Thyroid gland (tissue), 4 donors: ENCODE measurements at regions not wholly inside any gene's neighbourhood (a gene's known extent, or its start where the extent isn't known, plus 50 kb on each side); places are given as distances from the start of the nearest gene placed in this dataset.
"Not testable (repeated sequence)": the region's sequence is repeated elsewhere in the genome, so short reads cannot be mapped to it uniquely, and the experiment has no call there.

Experiments
- DNase-seq, 2 donors: peaks; one replicate each; pipeline ENCODE4 v3.0.0-alpha.2; 2019
- H3K27ac ChIP-seq, 3 donors: fragments of 200-600 bp; sonication (generic); 1 replicate in 2 of 3; 2 replicates in 1 of 3; pipeline ENCODE4 v1.5.1; 2016 to 2019; ENCODE audit warnings: mild to moderate bottlenecking in 1 of 3, moderate library complexity in 1 of 3
- H3K27me3 ChIP-seq: fragments of 200-600 bp; sonication (generic); one replicate; pipeline ENCODE4 v1.5.1; 2019
- H3K36me3 ChIP-seq, 2 donors: fragments of 200-600 bp; sonication (generic); one replicate each; pipeline ENCODE4 v1.5.1; 2016 to 2019
- H3K4me1 ChIP-seq, 2 donors: fragments of 200-600 bp; sonication (generic); one replicate each; pipeline ENCODE4 v1.5.1; 2017 to 2019
- H3K4me3 ChIP-seq, 3 donors: fragments of 200-600 bp; sonication (generic); replicated peaks in 1 of 3; 1 replicate in 2 of 3; 2 replicates in 1 of 3; pipeline ENCODE4 v1.5.1; 2016; ENCODE audit warnings: mild to moderate bottlenecking in 1 of 3
- H3K9me3 ChIP-seq: fragments of 200-600 bp; sonication (generic); one replicate; pipeline ENCODE4 v1.5.1; 2017
- POLR2A ChIP-seq, 2 donors: fragments of 450-650 bp; IDR thresholded peaks; one replicate each; pipeline ENCODE4 v1.6.1; 2017; ENCODE audit warnings: antibody characterized with exemption in 2 of 2, mild to moderate bottlenecking in 2 of 2, moderate library complexity in 1 of 2
- WGBS, 2 donors: methylation state at CpG; one replicate each; pipeline ENCODE4 v1.1.5; 2017; 5-methylcytosine and 5-hydroxymethylcytosine counted together
- intact Hi-C: fragments of 100-400 bp; cut with DNase I; formaldehyde crosslinking; loops from one replicate; pipeline ENCODE4 v1.15.1; 2023
- TF ChIP-seq, protein P1 (sequence below), 6 experiments: fragments of 200-600 bp in 3 of 6; fragments of 450-650 bp in 3 of 6; sonication (generic) in 3 of 6; IDR thresholded peaks; one replicate each; pipeline ENCODE4 v1.5.1; 2016 to 2019; ENCODE audit warnings: antibody characterized with exemption in 6 of 6, mild to moderate bottlenecking in 2 of 6, inconsistent platforms in 1 of 6, moderate library complexity in 1 of 6

DNA sequence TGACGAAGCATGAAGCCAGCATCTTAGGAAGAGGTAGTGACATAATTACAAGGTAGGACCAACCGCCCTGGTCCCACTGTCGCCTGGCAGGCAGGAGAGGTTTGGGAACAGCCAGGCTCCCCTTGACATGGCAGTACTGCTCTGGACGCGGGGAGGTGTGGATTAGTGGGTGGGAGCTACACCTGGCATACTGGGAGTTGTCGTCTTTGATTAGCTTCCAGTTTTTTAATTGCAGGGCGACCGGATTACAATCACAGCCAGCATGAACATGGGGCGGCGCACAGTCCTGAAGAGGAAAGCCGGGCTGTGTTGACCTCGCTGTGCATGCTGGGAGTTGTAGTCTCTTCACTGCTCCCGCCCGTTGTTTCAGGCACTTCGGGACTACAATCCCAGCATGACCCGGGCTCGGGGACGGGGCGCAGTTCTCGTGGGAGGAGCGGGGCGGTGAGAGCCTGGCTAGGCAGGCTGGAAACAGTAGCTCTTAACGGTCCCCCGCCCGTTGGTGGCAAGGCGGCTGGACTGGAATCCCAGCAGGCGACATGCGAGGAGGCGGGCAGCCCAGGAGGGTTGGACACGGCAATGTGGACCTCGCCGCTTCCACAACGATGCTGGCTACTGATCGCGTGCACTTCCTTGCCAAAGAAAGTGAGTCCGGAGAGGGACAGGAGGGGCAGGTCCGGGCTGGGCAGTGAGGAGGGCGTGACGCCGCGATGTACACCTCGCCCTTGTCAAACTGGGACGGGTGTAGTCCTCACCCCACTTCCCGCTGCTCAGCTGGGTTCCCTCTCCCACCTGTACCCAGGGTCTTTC, 98.0 kb upstream of the ZNF722 start:
- peak; percentile 94 to 97 for DNase-seq
- Histone ChIP-seq H3K36me3 (no peaks in the 10 kb centered on the region), H3K4me1 (no peaks in the 10 kb centered on the region), H3K4me3 (peak overlapping the region; percentile 4 to 34 (median 17)), H3K27me3 (no peaks in the 10 kb centered on the region), H3K9me3 (no peaks in the 10 kb centered on the region), H3K27ac (no peak overlapping the region)
- 6 to 15% methylated on average over 23 to 30 of the region's 44 CpGs for WGBS, 2 donors
- intact Hi-C loops, result no loop called here
- peak in 1 of 2 donors; percentile 63 for TF ChIP-seq POLR2A (IDR thresholded peaks at IDR 0.05)
- TF ChIP-seq, protein P1, sequence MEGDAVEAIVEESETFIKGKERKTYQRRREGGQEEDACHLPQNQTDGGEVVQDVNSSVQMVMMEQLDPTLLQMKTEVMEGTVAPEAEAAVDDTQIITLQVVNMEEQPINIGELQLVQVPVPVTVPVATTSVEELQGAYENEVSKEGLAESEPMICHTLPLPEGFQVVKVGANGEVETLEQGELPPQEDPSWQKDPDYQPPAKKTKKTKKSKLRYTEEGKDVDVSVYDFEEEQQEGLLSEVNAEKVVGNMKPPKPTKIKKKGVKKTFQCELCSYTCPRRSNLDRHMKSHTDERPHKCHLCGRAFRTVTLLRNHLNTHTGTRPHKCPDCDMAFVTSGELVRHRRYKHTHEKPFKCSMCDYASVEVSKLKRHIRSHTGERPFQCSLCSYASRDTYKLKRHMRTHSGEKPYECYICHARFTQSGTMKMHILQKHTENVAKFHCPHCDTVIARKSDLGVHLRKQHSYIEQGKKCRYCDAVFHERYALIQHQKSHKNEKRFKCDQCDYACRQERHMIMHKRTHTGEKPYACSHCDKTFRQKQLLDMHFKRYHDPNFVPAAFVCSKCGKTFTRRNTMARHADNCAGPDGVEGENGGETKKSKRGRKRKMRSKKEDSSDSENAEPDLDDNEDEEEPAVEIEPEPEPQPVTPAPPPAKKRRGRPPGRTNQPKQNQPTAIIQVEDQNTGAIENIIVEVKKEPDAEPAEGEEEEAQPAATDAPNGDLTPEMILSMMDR (IDR thresholded peaks at IDR 0.05), result peak in 1 of 6 experiments; percentile 7

DNA sequence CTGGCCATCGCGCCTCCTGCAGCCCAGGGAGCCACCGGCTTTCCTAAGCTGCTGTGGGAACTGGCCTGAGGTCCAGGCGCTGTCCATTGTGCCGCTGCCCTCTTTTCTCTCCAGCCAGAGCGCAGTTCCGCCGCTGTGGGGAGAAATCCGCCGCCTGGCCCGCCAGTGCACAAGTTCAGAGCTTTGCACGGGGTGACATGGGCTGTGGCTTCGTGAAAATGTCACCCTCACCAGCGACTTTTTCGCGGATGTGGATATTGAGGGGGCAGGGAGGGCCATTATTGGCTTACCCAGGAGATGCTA, 97.5 kb upstream of the ZNF722 start:
- H3K27ac ChIP-seq, H3K27me3 ChIP-seq, H3K9me3 ChIP-seq, H3K36me3 ChIP-seq, DNase-seq, intact Hi-C loops, H3K4me1 ChIP-seq: not testable (repeated sequence)
- H3K4me3 ChIP-seq, result peak overlapping the region; percentile 4 to 34 (median 17)
- 7 to 22% methylated on average over 11 to 16 of the region's 16 CpGs for WGBS, 2 donors

DNA sequence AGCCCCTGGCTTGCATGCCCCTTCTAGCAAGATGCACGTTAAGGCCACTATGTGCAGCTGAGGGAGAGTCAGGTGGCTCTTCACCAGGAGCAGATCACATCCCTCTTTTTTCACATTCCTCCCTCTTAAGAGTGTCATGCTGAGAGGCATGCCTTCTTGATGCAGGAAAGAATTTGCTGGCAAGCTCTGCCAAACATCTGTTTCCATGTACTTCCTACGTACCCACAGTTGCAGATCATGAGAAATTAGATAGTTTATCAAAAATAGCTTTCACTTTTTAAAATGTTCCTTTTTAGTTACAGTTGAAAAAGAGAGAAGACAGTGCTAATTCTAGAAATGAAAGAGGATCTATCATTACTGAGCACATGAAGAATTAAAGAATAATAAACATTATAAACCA, 79.7 kb upstream of the ZNF722 start:
- no peaks in the 10 kb centered on the region for H3K4me1 ChIP-seq
- intact Hi-C loops, result no loop called here
- 49 to 51% methylated on average over 2 of the region's 2 CpGs for WGBS, 2 donors
- DNase-seq, result no peak
- no peaks in the 10 kb centered on the region for H3K27me3 ChIP-seq
- H3K36me3 ChIP-seq, result no peaks in the 10 kb centered on the region
- H3K9me3 ChIP-seq, result no peaks in the 10 kb centered on the region
- H3K4me3 ChIP-seq, result no peak overlapping the region
- TF ChIP-seq, protein P1 (IDR thresholded peaks at IDR 0.05), result no peak
- TF ChIP-seq POLR2A (IDR thresholded peaks at IDR 0.05), result no peak
- no peak overlapping the region for H3K27ac ChIP-seq

DNA sequence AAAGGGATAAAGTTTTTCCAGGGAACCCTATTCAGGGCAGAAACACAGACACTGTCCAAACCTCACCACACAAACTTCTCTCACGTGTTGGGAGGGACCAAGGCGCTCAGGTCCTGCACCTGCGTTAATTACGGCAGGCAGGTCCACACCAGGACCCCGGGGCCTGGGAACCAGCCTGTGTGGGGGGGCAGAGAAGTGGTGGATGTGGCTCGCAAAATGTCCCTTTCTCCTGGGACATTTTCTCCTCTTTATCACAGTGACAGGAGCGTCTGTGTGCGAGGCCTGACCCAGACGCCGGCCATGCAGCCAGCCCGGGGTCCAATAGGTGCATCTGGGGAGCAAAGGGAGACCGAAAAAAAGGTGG, 73.4 kb upstream of the ZNF722 start:
- Histone ChIP-seq H3K27me3 (no peaks in the 10 kb centered on the region), H3K4me3 (peak overlapping the region; percentile 24 to 60 (median 31)), H3K36me3 (no peaks in the 10 kb centered on the region), H3K4me1 (peaks cover 0 to 6% of the 10 kb centered on the region in 2 donors), H3K9me3 (no peaks in the 10 kb centered on the region), H3K27ac (peak overlapping the region; percentile 57 to 98 (median 65))
- 8 to 28% methylated on average over 11 to 12 of the region's 12 CpGs for WGBS, 2 donors
- intact Hi-C loops, result no loop called here
- peak; percentile 20 to 39 for DNase-seq
- TF ChIP-seq, protein P1 (IDR thresholded peaks at IDR 0.05), result no peak
- no peak for TF ChIP-seq POLR2A (IDR thresholded peaks at IDR 0.05)

DNA sequence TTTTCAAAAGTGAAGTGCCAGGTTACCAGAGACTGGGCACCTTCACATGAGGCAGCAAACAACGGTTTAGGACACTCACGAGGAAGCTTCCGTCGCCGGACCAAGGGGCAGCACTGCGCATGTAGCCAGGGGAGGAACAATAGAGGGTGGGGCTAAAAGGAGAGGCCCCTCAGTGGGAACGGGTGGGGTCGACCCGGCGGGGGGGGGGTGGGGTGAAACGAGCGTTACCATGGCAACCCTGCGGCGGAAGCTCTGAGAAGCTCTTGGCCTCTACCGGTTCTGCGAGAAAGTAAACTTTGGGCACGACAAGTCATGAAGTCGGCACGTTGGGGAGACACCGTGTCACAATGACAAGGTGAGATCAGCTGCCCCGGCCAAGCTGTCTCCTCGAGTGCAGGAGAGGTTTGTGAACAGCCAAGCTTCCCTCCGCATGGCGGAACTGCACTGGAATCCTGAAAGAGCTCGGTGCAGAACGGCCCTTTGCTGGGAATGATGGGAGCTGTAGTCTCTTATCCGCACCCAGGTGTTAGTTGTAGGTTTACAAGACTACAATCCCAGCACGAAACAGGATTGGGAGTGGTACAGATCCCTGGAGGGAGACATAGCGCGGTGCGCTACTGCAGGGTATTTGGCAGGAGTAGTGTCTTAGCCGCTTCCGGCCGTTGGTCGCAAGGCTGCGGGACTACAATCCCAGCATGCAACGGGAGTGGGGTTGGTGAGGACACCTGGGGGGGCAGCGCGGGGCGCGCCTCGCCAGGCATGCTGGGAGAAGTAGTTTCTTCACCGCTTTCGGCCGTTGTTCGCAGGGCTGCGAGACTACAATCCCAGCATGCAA, 72.8 kb upstream of the ZNF722 start:
- intact Hi-C loops, result no loop called here
- H3K4me1 ChIP-seq, result peaks cover 0 to 6% of the 10 kb centered on the region in 2 donors
- H3K9me3 ChIP-seq, result no peaks in the 10 kb centered on the region
- H3K4me3 ChIP-seq, result peak overlapping the region; percentile 24 to 60 (median 31)
- H3K27ac ChIP-seq, result peak overlapping the region; percentile 65 to 98 (median 76)
- DNase-seq, result peak; percentile 93 to 97
- no peaks in the 10 kb centered on the region for H3K27me3 ChIP-seq
- 5 to 19% methylated on average over 31 to 38 of the region's 47 CpGs for WGBS, 2 donors
- no peaks in the 10 kb centered on the region for H3K36me3 ChIP-seq
- TF ChIP-seq POLR2A (IDR thresholded peaks at IDR 0.05), result peak in 1 of 2 donors; percentile 66
- TF ChIP-seq, protein P1 (IDR thresholded peaks at IDR 0.05), result no peak
